MM.1S (cell line): ENCODE measurements at regions not wholly inside any gene's neighbourhood (a gene's known extent, or its start where the extent isn't known, plus 50 kb on each side); places are given as distances from the start of the nearest gene placed in this dataset.

Source experiments
- CTCF ChIP-seq: fragments of 300-600 bp; sonication (generic); IDR thresholded peaks from 2 replicates; pipeline ENCODE4 v1.5.1; 2016; ENCODE audit warnings: antibody characterized with exemption, low read length, mixed read lengths
- EZH2 ChIP-seq: fragments of 300-600 bp; sonication (generic); optimal IDR thresholded peaks from 2 replicates; pipeline ENCODE3; 2017; ENCODE audit warnings: low read depth, mild to moderate bottlenecking, antibody characterized with exemption, low read length, mixed read lengths
- EZH2phosphoT487 ChIP-seq: fragments of 300-600 bp; sonication (generic); IDR thresholded peaks from 2 replicates; pipeline ENCODE4 v1.6.1; 2018; ENCODE audit warnings: antibody characterized with exemption, low read length

GRCh38 chr3:107236655-107237337 lies 140.4 kb upstream of the CCDC54 start:
- TF ChIP-seq CTCF (no peak), EZH2 (no peak), EZH2phosphoT487 (no peak)
